ENCODE measurements at regions not wholly inside any gene's neighbourhood (a gene's known extent, or its start where the extent isn't known, plus 50 kb on each side); places are given as distances from the start of the nearest gene placed in this dataset.

DNA sequence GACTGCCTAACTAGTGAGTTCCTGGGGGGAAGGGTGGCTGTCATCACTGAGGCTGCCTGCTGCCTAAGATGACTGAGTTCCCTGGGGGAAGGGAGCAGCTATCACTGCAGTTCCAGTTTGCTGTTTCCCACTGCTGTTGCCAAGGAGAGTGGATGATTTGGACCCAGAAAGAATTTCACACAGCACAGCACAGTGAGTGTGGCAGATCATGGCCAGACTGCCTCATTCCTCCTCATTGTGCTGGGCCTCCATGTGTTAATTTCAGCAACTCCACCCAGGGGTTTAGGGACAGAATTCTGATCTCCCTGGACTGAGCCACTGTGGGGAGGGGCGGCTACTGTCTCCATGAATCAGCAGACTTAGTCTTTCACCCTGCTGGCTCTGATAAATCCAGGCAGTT is 125.0 kb downstream of the TEX13C start (continued):
- no peak for TF ChIP-seq KAT7 (CRISPR knock-in tag; IDR thresholded peaks at IDR 0.05; ENCODE audit: borderline replicate concordance)
- no peak for TF ChIP-seq FIP1L1 (IDR thresholded peaks at IDR 0.05; ENCODE audit: low read depth, low read length, poor library complexity, severe bottlenecking)
- TF ChIP-seq, protein P1, sequence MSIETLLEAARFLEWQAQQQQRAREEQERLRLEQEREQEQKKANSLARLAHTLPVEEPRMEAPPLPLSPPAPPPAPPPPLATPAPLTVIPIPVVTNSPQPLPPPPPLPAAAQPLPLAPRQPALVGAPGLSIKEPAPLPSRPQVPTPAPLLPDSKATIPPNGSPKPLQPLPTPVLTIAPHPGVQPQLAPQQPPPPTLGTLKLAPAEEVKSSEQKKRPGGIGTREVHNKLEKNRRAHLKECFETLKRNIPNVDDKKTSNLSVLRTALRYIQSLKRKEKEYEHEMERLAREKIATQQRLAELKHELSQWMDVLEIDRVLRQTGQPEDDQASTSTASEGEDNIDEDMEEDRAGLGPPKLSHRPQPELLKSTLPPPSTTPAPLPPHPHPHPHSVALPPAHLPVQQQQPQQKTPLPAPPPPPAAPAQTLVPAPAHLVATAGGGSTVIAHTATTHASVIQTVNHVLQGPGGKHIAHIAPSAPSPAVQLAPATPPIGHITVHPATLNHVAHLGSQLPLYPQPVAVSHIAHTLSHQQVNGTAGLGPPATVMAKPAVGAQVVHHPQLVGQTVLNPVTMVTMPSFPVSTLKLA (conservative IDR thresholded peaks at IDR 0.05) = no peak
- no peak for TF ChIP-seq ZNF354B (CRISPR knock-in tag; IDR thresholded peaks at IDR 0.05)
- TF ChIP-seq TARDBP (IDR thresholded peaks at IDR 0.05) = no peak
- TF ChIP-seq ZNF282 (CRISPR knock-in tag; IDR thresholded peaks at IDR 0.05) = no peak
- no peak for TF ChIP-seq POLR3A (IDR thresholded peaks at IDR 0.05; ENCODE audit: borderline replicate concordance, extremely low read depth, insufficient read depth, insufficient read length)
- TF ChIP-seq, protein P2, sequence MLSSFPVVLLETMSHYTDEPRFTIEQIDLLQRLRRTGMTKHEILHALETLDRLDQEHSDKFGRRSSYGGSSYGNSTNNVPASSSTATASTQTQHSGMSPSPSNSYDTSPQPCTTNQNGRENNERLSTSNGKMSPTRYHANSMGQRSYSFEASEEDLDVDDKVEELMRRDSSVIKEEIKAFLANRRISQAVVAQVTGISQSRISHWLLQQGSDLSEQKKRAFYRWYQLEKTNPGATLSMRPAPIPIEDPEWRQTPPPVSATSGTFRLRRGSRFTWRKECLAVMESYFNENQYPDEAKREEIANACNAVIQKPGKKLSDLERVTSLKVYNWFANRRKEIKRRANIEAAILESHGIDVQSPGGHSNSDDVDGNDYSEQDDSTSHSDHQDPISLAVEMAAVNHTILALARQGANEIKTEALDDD (IDR thresholded peaks at IDR 0.05) = peak; percentile 48; the same call in 1 of the 2 replicates
- TF ChIP-seq JUND (IDR thresholded peaks at IDR 0.05; ENCODE audit: borderline replicate concordance, low read depth, low read length) = no peak
- TF ChIP-seq JUND (tag; IDR thresholded peaks at IDR 0.05; ENCODE audit: borderline replicate concordance, low read depth, low read length) = no peak
- no peak for TF ChIP-seq MCM5 (IDR thresholded peaks at IDR 0.05; ENCODE audit: low read depth)
- peak; percentile 9; the same call in 1 of the 2 replicates for TF ChIP-seq MAFF (IDR thresholded peaks at IDR 0.05; ENCODE audit: low read length)
